ENCODE measurements at regions not wholly inside any gene's neighbourhood (a gene's known extent, or its start where the extent isn't known, plus 50 kb on each side); places are given as distances from the start of the nearest gene placed in this dataset.

DNA sequence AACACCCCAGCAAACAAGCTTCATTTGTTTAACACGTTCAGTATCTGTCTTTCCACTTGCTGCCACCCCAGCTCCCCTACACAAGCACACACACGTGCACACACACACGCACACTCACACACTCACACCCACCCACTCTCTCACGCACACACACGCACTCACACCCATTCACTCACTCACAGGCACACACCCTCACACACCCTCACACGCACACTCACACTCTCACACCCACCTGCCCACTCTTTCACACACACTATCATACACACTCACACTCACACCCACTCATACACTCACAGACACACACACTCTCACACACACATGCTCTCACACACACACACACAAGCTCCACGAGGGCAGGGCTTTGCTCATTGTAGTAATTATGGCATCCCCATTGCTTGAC lies 378.8 kb upstream of the SULF2 start:
- Histone ChIP-seq H3K36me3 (replicated peaks) (no peaks in the 10 kb centered on the region), H3K27me3 (replicated peaks) (peaks cover 12% of the 10 kb centered on the region), H3K27ac (no peak overlapping the region), H3K4me3 (ENCODE audit: low read depth, low read length) (no peak overlapping the region)
- TF ChIP-seq, protein P1, sequence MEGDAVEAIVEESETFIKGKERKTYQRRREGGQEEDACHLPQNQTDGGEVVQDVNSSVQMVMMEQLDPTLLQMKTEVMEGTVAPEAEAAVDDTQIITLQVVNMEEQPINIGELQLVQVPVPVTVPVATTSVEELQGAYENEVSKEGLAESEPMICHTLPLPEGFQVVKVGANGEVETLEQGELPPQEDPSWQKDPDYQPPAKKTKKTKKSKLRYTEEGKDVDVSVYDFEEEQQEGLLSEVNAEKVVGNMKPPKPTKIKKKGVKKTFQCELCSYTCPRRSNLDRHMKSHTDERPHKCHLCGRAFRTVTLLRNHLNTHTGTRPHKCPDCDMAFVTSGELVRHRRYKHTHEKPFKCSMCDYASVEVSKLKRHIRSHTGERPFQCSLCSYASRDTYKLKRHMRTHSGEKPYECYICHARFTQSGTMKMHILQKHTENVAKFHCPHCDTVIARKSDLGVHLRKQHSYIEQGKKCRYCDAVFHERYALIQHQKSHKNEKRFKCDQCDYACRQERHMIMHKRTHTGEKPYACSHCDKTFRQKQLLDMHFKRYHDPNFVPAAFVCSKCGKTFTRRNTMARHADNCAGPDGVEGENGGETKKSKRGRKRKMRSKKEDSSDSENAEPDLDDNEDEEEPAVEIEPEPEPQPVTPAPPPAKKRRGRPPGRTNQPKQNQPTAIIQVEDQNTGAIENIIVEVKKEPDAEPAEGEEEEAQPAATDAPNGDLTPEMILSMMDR (IDR thresholded peaks at IDR 0.05; ENCODE audit: low read depth, low read length, missing control alignments): no peak
- in situ Hi-C loops (cut with HindIII; ENCODE audit: low pct_ligation_motif_present, low sequenced_read_pairs): no loop called here
- DNase-seq: no peak

DNA sequence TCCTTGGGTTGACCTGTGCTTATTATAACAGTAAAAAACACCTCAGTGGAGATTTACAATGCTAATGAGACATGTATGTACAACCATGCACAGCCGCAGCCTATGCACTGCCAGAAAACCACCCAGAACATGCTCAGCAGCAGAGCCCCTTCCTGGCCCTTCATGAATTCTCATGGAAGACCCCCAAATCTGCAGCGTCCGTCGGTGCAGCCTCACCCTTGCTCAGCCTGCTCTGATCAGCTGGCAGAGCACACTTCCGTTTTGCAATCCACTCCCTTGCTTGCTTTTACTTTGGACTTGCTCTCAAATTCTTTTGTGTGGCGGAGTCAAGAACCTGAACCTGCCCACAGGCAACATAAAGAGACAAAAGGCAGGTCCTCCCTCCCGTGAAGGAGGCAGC lies 378.2 kb upstream of the SULF2 start:
- no peak for DNase-seq
- Histone ChIP-seq H3K4me3 (ENCODE audit: low read depth, low read length) (no peak overlapping the region), H3K36me3 (replicated peaks) (no peaks in the 10 kb centered on the region), H3K27me3 (replicated peaks) (peaks cover 12% of the 10 kb centered on the region), H3K27ac (no peak overlapping the region)
- in situ Hi-C loops (cut with HindIII; ENCODE audit: low pct_ligation_motif_present, low sequenced_read_pairs): no loop called here
- TF ChIP-seq, protein P1 (IDR thresholded peaks at IDR 0.05; ENCODE audit: low read depth, low read length, missing control alignments): no peak

DNA sequence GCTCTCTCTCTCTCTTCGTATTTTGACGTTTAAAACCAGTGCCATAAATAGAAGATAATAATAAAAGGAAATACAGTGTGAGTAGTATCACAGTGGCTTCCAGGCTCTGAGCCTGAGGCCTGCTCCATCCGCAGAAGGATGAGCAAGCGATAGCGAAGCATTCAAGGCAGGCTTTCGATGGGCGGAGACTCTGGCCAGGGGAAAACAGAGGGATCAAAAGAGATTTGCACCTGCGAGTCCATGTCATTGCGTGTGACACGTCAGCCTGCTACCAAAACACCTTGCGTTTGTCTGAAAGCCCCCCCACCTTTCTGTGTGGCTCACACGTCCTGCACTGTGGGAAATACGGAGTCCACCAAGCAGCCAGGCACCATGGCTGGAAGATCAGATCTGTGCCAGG lies 377.3 kb upstream of the SULF2 start:
- no peak overlapping the region for H3K4me3 ChIP-seq (ENCODE audit: low read depth, low read length)
- H3K27ac ChIP-seq: no peak overlapping the region
- DNase-seq: no peak
- H3K27me3 ChIP-seq (replicated peaks): peaks cover 9% of the 10 kb centered on the region
- TF ChIP-seq, protein P1 (IDR thresholded peaks at IDR 0.05; ENCODE audit: low read depth, low read length, missing control alignments): no peak
- in situ Hi-C loops (cut with HindIII; ENCODE audit: low pct_ligation_motif_present, low sequenced_read_pairs): no loop called here
- no peaks in the 10 kb centered on the region for H3K36me3 ChIP-seq (replicated peaks)

DNA sequence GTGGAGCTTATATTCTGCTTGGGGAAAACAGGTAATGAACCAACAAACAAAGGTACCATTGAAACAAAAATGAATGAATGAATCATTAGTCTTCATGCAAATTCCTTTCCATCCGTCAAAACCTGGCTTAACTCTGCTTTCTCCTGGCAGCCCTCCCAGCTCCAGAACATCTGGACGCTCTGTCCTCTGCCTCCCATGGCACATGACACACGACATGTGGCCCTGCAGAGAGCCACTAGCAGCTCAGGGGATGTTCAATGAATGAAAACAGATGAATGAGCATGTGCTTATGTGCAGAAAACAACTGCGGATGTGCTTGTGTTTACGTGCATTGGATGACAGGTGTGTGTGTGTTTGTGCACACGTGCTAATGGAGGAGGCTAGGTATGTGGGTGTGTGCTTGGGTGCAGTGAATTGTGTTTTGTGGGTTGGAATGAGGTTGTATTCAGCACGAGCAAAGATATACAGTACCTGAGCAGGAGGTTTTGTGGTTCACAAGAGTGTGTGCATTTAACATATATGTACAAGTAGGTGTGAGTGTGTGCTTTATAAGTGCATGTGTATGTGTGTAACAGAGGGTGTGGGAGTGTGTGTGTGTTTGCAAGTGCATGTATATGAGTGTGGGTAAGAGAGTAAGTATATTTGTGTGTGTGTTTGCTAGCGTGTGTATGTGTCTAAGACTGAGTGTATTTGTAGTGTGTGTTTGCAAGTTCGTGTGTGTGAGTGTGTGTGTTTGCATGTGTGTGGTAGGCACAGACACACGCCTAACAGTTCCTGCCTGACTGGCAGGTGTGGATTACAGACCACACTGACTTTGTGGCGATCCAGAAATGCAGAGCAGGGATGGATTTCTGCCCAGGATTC lies 374.1 kb upstream of the SULF2 start:
- DNase-seq: no peak
- in situ Hi-C loops (cut with HindIII; ENCODE audit: low pct_ligation_motif_present, low sequenced_read_pairs): no loop called here
- Histone ChIP-seq H3K27me3 (replicated peaks) (no peaks in the 10 kb centered on the region), H3K36me3 (replicated peaks) (no peaks in the 10 kb centered on the region), H3K27ac (no peak overlapping the region), H3K4me3 (ENCODE audit: low read depth, low read length) (no peak overlapping the region)
- TF ChIP-seq, protein P1 (IDR thresholded peaks at IDR 0.05; ENCODE audit: low read depth, low read length, missing control alignments): no peak

DNA sequence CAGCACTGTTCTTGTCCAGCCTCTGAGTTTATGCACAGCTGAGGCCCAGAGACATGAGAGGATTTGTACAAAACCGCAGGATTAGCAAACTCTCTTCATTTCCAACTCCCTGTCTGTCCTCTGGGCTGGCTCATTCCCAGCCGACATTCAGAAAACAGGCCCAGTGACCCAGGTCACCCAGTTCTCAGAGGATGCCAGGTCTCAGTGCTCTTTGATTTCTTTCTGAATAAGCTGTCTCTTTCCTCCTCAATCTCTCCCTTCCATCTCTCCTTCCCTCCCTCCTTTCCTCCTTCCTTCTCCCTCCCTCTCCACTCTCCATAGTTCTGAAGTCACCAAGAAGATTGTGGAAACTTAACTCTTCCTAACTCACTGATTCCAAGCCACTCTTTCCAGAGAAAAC lies 372.7 kb upstream of the SULF2 start:
- H3K36me3 ChIP-seq (replicated peaks): no peaks in the 10 kb centered on the region
- no peak for DNase-seq
- no peak overlapping the region for H3K4me3 ChIP-seq (ENCODE audit: low read depth, low read length)
- H3K27me3 ChIP-seq (replicated peaks): no peaks in the 10 kb centered on the region
- TF ChIP-seq, protein P1 (IDR thresholded peaks at IDR 0.05; ENCODE audit: low read depth, low read length, missing control alignments): no peak
- H3K27ac ChIP-seq: no peak overlapping the region
- in situ Hi-C loops (cut with HindIII; ENCODE audit: low pct_ligation_motif_present, low sequenced_read_pairs): no loop called here

Data from brain microvascular endothelial cell (primary cell).